ENCODE measurements at regions not wholly inside any gene's neighbourhood (a gene's known extent, or its start where the extent isn't known, plus 50 kb on each side); places are given as distances from the start of the nearest gene placed in this dataset.

GRCh38 chr12:61999311-61999710 lies 260.9 kb upstream of the USP15 start:
- no peak overlapping the region for H3K27ac ChIP-seq (ENCODE audit: low read depth, low read length)
- H3K18ac ChIP-seq (ENCODE audit: extremely low read depth, low read length): no peak overlapping the region
- H3K9ac ChIP-seq (replicated peaks in 1 of 4; ENCODE audit: extremely low read depth in 1 of 4, low read depth in 3 of 4, low read length in 3 of 4): no peak overlapping the region
- no peak overlapping the region for H2AK5ac ChIP-seq (ENCODE audit: low read depth, low read length)
- H4K20me1 ChIP-seq (replicated peaks in 1 of 2; ENCODE audit: control insufficient read depth in 1 of 2, insufficient read depth in 2 of 2, low read length in 2 of 2): no peaks in the 10 kb centered on the region
- no peak overlapping the region for H3K4me3 ChIP-seq (ENCODE audit: extremely low read depth in 1 of 4, insufficient read depth in 2 of 4, low read depth in 3 of 4, low read length in 4 of 4)
- H4K8ac ChIP-seq (ENCODE audit: extremely low read depth, insufficient read depth, low read length): no peak overlapping the region
- TF ChIP-seq CHD1 (IDR thresholded peaks at IDR 0.05; ENCODE audit: low read depth, low read length) (no peak), SP4 (IDR thresholded peaks at IDR 0.05; ENCODE audit: low read length) (no peak), MAFK (IDR thresholded peaks at IDR 0.05; ENCODE audit: low read depth, low read length) (no peak), BACH1 (IDR thresholded peaks at IDR 0.05; ENCODE audit: low read length) (no peak), NANOG (IDR thresholded peaks at IDR 0.05; ENCODE audit: insufficient read depth, low read depth, low read length, poor library complexity, severe bottlenecking) (no peak), PHF8 (conservative IDR thresholded peaks at IDR 0.05; ENCODE audit: low read depth, low read length) (no peak), BCL11A (IDR thresholded peaks at IDR 0.05; ENCODE audit: low read depth in 2 of 2, low read length in 2 of 2) (no peak)
- H4K91ac ChIP-seq (replicated peaks; ENCODE audit: insufficient read length, low read length): no peak overlapping the region
- no peak for FAIRE-seq
- H3K56ac ChIP-seq (replicated peaks; ENCODE audit: insufficient read length, low read depth, low read length): no peak overlapping the region
- POLR2A ChIA-PET (ENCODE audit: partially characterized antibody): no interaction called here
- no peak overlapping the region for H2BK5ac ChIP-seq (ENCODE audit: low read depth, low read length)
- H3K23ac ChIP-seq (ENCODE audit: insufficient read length): no peak overlapping the region
- H3K79me2 ChIP-seq (ENCODE audit: control insufficient read depth in 1 of 2, insufficient read depth in 2 of 2, low read length in 2 of 2): no peaks in the 10 kb centered on the region
- H2BK20ac ChIP-seq (ENCODE audit: low read length): no peak overlapping the region
- H3K4me2 ChIP-seq (ENCODE audit: insufficient read depth in 1 of 2, low read depth in 2 of 2, low read length in 2 of 2): no peak overlapping the region
- no peak for DNase-seq (ENCODE audit: low read depth in 1 of 2, low spot score in 2 of 2)
- no peak overlapping the region for H2BK15ac ChIP-seq (ENCODE audit: low read length)
- no peaks in the 10 kb centered on the region; a peak in 1 of 7 replicates for H3K4me1 ChIP-seq (replicated peaks in 1 of 4; ENCODE audit: control insufficient read depth in 3 of 4, insufficient read depth in 4 of 4, low read length in 3 of 4)
- H3K4ac ChIP-seq (replicated peaks; ENCODE audit: insufficient read length, low read depth, low read length): no peak overlapping the region
- H3K23me2 ChIP-seq (ENCODE audit: low read depth, low read length): no peaks in the 10 kb centered on the region
- no peaks in the 10 kb centered on the region for H3K79me1 ChIP-seq (ENCODE audit: low read depth, low read length)
- no peak overlapping the region for H2AFZ ChIP-seq (ENCODE audit: low read length)
- H2BK120ac ChIP-seq (replicated peaks; ENCODE audit: low read depth, low read length): no peak overlapping the region
- H3K36me3 ChIP-seq (ENCODE audit: control insufficient read depth in 2 of 4, insufficient read depth in 4 of 4, low read length in 3 of 4): no peaks in the 10 kb centered on the region; a peak in 1 of 8 replicates
- no peaks in the 10 kb centered on the region for H3K9me3 ChIP-seq (ENCODE audit: insufficient read depth in 2 of 2, low read depth in 1 of 2, low read length in 1 of 2)
- H3K27me3 ChIP-seq (replicated peaks in 1 of 4; ENCODE audit: control insufficient read depth in 3 of 4, extremely low read depth in 1 of 4, insufficient read depth in 3 of 4, low read length in 3 of 4): no peaks in the 10 kb centered on the region
- 73% methylated on average over 4 of the region's 4 CpGs; no CpG with 5 or more reads in 1 of the 2 experiments for WGBS, 2 experiments (ENCODE audit: extremely low coverage in 1 of 2, insufficient coverage in 1 of 2, insufficient read length in 1 of 2, insufficient replicate concordance in 2 of 2, low coverage in 1 of 2, low lambda C conversion rate in 2 of 2, missing lambda C conversion rate in 1 of 2)
- H4K5ac ChIP-seq (ENCODE audit: insufficient read length, low read depth, low read length): no peak overlapping the region
- H2BK12ac ChIP-seq (ENCODE audit: low read depth, low read length): no peak overlapping the region
- no peak overlapping the region for H3K14ac ChIP-seq (ENCODE audit: insufficient read length)
- CTCF ChIA-PET (ENCODE audit: partially characterized antibody): interaction anchor here (0.7 to 3.0 kb wide), 6 partner anchors 9 to 1315 kb away, joined by 3 to 11 read pairs (median 4); a partner anchor contains a TSS
